H1 (cell line): ENCODE measurements at regions not wholly inside any gene's neighbourhood (a gene's known extent, or its start where the extent isn't known, plus 50 kb on each side); places are given as distances from the start of the nearest gene placed in this dataset.

Experiments used
- CTCF ChIA-PET: fragments of 300-600 bp; sonication (Branson Sonifier 250); formaldehyde crosslinking; loops from one replicate; lab custom pipeline; 2021; ENCODE audit not compliant: partially characterized antibody; lab: Charles Lee
- POLR2A ChIA-PET: fragments of 300-600 bp; sonication (Branson Sonifier 250); formaldehyde crosslinking; loops from one replicate; lab custom pipeline; 2021; ENCODE audit warnings: inconsistent platforms; ENCODE audit not compliant: partially characterized antibody; lab: Charles Lee
- DNase-seq, 2 experiments: peaks; one replicate each; pipeline versions ENCODE4 v3.0.0 to v3.0.0-alpha.2; 2010 to 2022; ENCODE audit warnings: low spot score in 2 of 2, low read depth in 1 of 2, mixed read lengths in 1 of 2
- FAIRE-seq: peaks from 2 replicates; lab custom pipeline; 2011; peaks lifted over from hg19 to GRCh38; lab: Jason Lieb, UNC
- H2AFZ ChIP-seq: 2 replicates; pipeline ENCODE4 v1.8.1; 2012; ENCODE audit warnings: low read length, inconsistent platforms
- H2AK5ac ChIP-seq: 2 replicates; pipeline ENCODE4 v1.6.1; 2013; ENCODE audit warnings: low read depth, low read length
- H2BK120ac ChIP-seq: replicated peaks from 2 replicates; pipeline ENCODE3; 2013; ENCODE audit warnings: low read depth, low read length, inconsistent platforms
- H2BK12ac ChIP-seq: 2 replicates; pipeline ENCODE4 v1.6.1; 2013; ENCODE audit warnings: low read depth, low read length
- H2BK15ac ChIP-seq: 2 replicates; pipeline ENCODE4 v1.6.1; 2013; ENCODE audit warnings: low read length
- H2BK20ac ChIP-seq: 2 replicates; pipeline ENCODE4 v1.6.1; 2013; ENCODE audit warnings: low read length
- H2BK5ac ChIP-seq: 2 replicates; pipeline ENCODE4 v1.6.1; 2013; ENCODE audit warnings: low read depth, low read length
- H3K14ac ChIP-seq: 2 replicates; pipeline ENCODE4 v1.6.1; 2013; ENCODE audit warnings: inconsistent platforms; ENCODE audit not compliant: insufficient read length
- H3K18ac ChIP-seq: 2 replicates; pipeline ENCODE4 v1.6.1; 2013; ENCODE audit warnings: low read length; ENCODE audit errors: extremely low read depth
- H3K23ac ChIP-seq: 2 replicates; pipeline ENCODE4 v1.6.1; 2013; ENCODE audit warnings: inconsistent platforms; ENCODE audit not compliant: insufficient read length
- H3K23me2 ChIP-seq: 2 replicates; pipeline ENCODE4 v1.6.1; 2013; ENCODE audit warnings: low read depth, low read length
- H3K27ac ChIP-seq: 2 replicates; pipeline ENCODE4 v1.6.1; 2011; ENCODE audit warnings: low read depth, low read length, inconsistent platforms
- H3K27me3 ChIP-seq, 4 experiments: replicated peaks in 1 of 4; 1 replicate in 1 of 4; 2 replicates in 3 of 4; pipeline versions ENCODE4 v1.6.1 to v1.8.1; 2011 to 2013; ENCODE audit warnings: low read length in 3 of 4, mild to moderate bottlenecking in 3 of 4, inconsistent platforms in 2 of 4, mixed read lengths in 2 of 4, moderate library complexity in 1 of 4; ENCODE audit not compliant: control insufficient read depth in 3 of 4, insufficient read depth in 3 of 4; ENCODE audit errors: extremely low read depth in 1 of 4
- H3K36me3 ChIP-seq, 4 experiments: 2 replicates each; pipeline versions ENCODE4 v1.6.1 to v1.8.1; 2011 to 2013; ENCODE audit warnings: mild to moderate bottlenecking in 4 of 4, low read length in 3 of 4, moderate library complexity in 2 of 4, control low read depth in 1 of 4, inconsistent platforms in 1 of 4; ENCODE audit not compliant: insufficient read depth in 4 of 4, control insufficient read depth in 2 of 4
- H3K4ac ChIP-seq: replicated peaks from 2 replicates; pipeline ENCODE3; 2013; ENCODE audit warnings: low read length, low read depth, mixed read lengths, inconsistent platforms; ENCODE audit not compliant: insufficient read length
- H3K4me1 ChIP-seq, 4 experiments: replicated peaks in 1 of 4; 1 replicate in 1 of 4; 2 replicates in 3 of 4; pipeline versions ENCODE4 v1.6.1 to v1.8.1; 2011 to 2013; ENCODE audit warnings: low read length in 3 of 4, inconsistent platforms in 2 of 4, mixed read lengths in 1 of 4; ENCODE audit not compliant: insufficient read depth in 4 of 4, control insufficient read depth in 3 of 4
- H3K4me2 ChIP-seq, 2 experiments: 2 replicates each; pipeline versions ENCODE4 v1.6.1 to v1.8.1; 2011 to 2013; ENCODE audit warnings: low read depth in 2 of 2, low read length in 2 of 2, control low read depth in 1 of 2, inconsistent platforms in 1 of 2, mild to moderate bottlenecking in 1 of 2; ENCODE audit not compliant: insufficient read depth in 1 of 2
- H3K4me3 ChIP-seq, 4 experiments: fragments of 200-600, 300-600 bp in 1 of 4; sonication (generic), shearing (Covaris generic), sonication (Bioruptor Twin) in 1 of 4; 2 replicates each; pipeline versions ENCODE4 v1.5.1 to v1.8.1; 2011 to 2016; ENCODE audit warnings: low read length in 4 of 4, low read depth in 3 of 4, control low read depth in 2 of 4, inconsistent platforms in 2 of 4, mild to moderate bottlenecking in 2 of 4, mixed read lengths in 1 of 4, moderate library complexity in 1 of 4; ENCODE audit not compliant: insufficient read depth in 2 of 4; ENCODE audit errors: extremely low read depth in 1 of 4
- H3K56ac ChIP-seq: replicated peaks from 2 replicates; pipeline ENCODE3; 2013; ENCODE audit warnings: low read depth, mild to moderate bottlenecking, mixed read lengths, low read length, inconsistent platforms; ENCODE audit not compliant: insufficient read length
- H3K79me1 ChIP-seq: 2 replicates; pipeline ENCODE4 v1.6.1; 2013; ENCODE audit warnings: low read depth, low read length, control low read depth
- H3K79me2 ChIP-seq, 2 experiments: 2 replicates each; pipeline versions ENCODE4 v1.6.1 to v1.8.1; 2012 to 2013; ENCODE audit warnings: low read length in 2 of 2, mild to moderate bottlenecking in 2 of 2, inconsistent platforms in 1 of 2; ENCODE audit not compliant: insufficient read depth in 2 of 2, control insufficient read depth in 1 of 2
- H3K9ac ChIP-seq, 4 experiments: replicated peaks in 1 of 4; 1 replicate in 1 of 4; 2 replicates in 3 of 4; pipeline versions ENCODE4 v1.6.1 to v1.8.1; 2011 to 2013; ENCODE audit warnings: low read depth in 3 of 4, low read length in 3 of 4, control low read depth in 2 of 4, mild to moderate bottlenecking in 2 of 4, moderate library complexity in 2 of 4, inconsistent platforms in 1 of 4; ENCODE audit errors: extremely low read depth in 1 of 4
- H3K9me3 ChIP-seq, 2 experiments: 2 replicates each; pipeline versions ENCODE4 v1.6.1 to v1.8.1; 2012 to 2013; ENCODE audit warnings: mild to moderate bottlenecking in 2 of 2, moderate library complexity in 2 of 2, control low read depth in 1 of 2, inconsistent platforms in 1 of 2, low read depth in 1 of 2, low read length in 1 of 2, mixed read lengths in 1 of 2; ENCODE audit not compliant: insufficient read depth in 2 of 2
- H4K20me1 ChIP-seq, 2 experiments: replicated peaks in 1 of 2; 2 replicates each; pipeline versions ENCODE3 to v1.8.1; 2011 to 2013; ENCODE audit warnings: inconsistent platforms in 2 of 2, low read length in 2 of 2, mild to moderate bottlenecking in 1 of 2; ENCODE audit not compliant: insufficient read depth in 2 of 2, control insufficient read depth in 1 of 2
- H4K5ac ChIP-seq: 2 replicates; pipeline ENCODE4 v1.6.1; 2013; ENCODE audit warnings: low read length, low read depth, mixed read lengths, inconsistent platforms; ENCODE audit not compliant: insufficient read length
- H4K8ac ChIP-seq: 2 replicates; pipeline ENCODE4 v1.8.0; 2013; ENCODE audit warnings: mild to moderate bottlenecking, moderate library complexity, low read length, inconsistent platforms; ENCODE audit not compliant: insufficient read depth; ENCODE audit errors: extremely low read depth
- H4K91ac ChIP-seq: replicated peaks from 2 replicates; pipeline ENCODE3; 2013; ENCODE audit warnings: low read length, mixed read lengths, inconsistent platforms; ENCODE audit not compliant: insufficient read length
- BACH1 ChIP-seq: IDR thresholded peaks from 2 replicates; pipeline ENCODE4 v1.6.1; 2012; ENCODE audit warnings: low read length, improper control_type of control experiment
- CTBP2 ChIP-seq: IDR thresholded peaks from 2 replicates; pipeline ENCODE4 v1.7.0; 2011; ENCODE audit warnings: borderline replicate concordance, mild to moderate bottlenecking, moderate library complexity, mixed read lengths, low read length; ENCODE audit not compliant: insufficient read depth, insufficient read length
- EP300 ChIP-seq, 2 experiments: IDR thresholded peaks; 1 replicate in 1 of 2; 2 replicates in 1 of 2; pipeline ENCODE4 v1.6.1; 2011 to 2012; ENCODE audit warnings: low read depth in 2 of 2, low read length in 2 of 2, mild to moderate bottlenecking in 2 of 2, borderline replicate concordance in 1 of 2, inconsistent platforms in 1 of 2, moderate library complexity in 1 of 2
- FOSL1 ChIP-seq: IDR thresholded peaks from 2 replicates; pipeline ENCODE4 v1.6.1; 2011; ENCODE audit warnings: mild to moderate bottlenecking, low read depth, low read length, moderate library complexity; ENCODE audit not compliant: insufficient read depth
- RAD21 ChIP-seq, 2 experiments: IDR thresholded peaks in 1 of 2; conservative IDR thresholded peaks in 1 of 2; 2 replicates each; pipeline ENCODE4 v1.6.1; 2011; ENCODE audit warnings: low read depth in 2 of 2, low read length in 2 of 2, improper control_type of control experiment in 1 of 2, inconsistent platforms in 1 of 2, mild to moderate bottlenecking in 1 of 2, moderate library complexity in 1 of 2
- SIRT6 ChIP-seq: IDR thresholded peaks from one replicate; pipeline ENCODE4 v1.7.1; 2012; ENCODE audit warnings: low read length, inconsistent platforms
- SP2 ChIP-seq: IDR thresholded peaks from 2 replicates; pipeline ENCODE4 v1.6.1; 2012; ENCODE audit warnings: mild to moderate bottlenecking, low read length, inconsistent platforms
- SUZ12 ChIP-seq: fragments of 200-600 bp; sonication (generic); IDR thresholded peaks from 2 replicates; pipeline ENCODE4 v1.6.1; 2012; ENCODE audit warnings: mild to moderate bottlenecking, inconsistent platforms, low read length, moderate library complexity, mixed read lengths
- YY1 ChIP-seq: IDR thresholded peaks from 2 replicates; pipeline ENCODE4 v1.6.1; 2011; ENCODE audit warnings: low read depth, mild to moderate bottlenecking, low read length
- TF ChIP-seq, protein P1 (sequence below): IDR thresholded peaks from 2 replicates; pipeline ENCODE4 v1.6.1; 2012; ENCODE audit warnings: low read length, inconsistent platforms
- TF ChIP-seq, protein P2 (sequence below): IDR thresholded peaks from 2 replicates; pipeline ENCODE4 v1.6.1; 2011; ENCODE audit warnings: low read length, improper control_type of control experiment

DNA sequence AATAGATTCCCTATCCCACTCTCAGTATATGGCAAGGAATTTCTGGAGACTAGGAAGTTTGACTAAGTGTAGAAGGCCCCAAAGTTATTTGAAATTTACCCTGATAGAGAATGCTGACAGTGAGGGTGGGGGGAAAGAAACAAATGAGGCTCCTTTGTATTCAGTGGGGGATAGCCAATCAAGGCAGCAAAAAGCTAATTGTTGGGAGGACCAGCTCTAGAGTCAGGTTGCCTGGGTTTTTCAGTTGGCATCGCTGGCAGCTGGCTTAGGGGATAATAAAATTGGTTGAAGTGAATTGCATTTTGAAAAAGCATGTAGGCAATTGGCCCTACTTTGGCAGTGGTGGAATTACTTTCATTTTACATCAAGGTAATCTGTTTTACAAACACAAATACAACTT, 79.4 kb upstream of the STAM2 start (continued):
- no peak for TF ChIP-seq SP2

DNA sequence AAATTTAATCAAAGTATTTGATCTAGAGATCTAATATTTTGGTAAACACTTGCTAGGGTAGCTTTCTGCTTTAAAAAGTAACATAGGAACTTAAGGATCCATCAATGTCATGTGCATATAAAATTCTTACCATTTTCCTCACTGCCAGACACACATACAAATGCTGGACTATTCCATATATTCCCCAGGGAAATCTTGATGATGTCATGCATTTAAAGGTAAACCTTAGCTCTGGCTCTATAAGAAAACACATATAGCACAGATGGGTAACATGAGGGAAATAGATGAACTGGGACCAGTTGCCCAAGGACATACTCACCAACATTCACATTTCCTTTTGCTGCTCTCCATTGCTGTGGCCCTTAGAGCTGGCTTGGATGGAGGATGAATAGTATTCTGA, 79.1 kb upstream of the FMNL2 start:
- H3K9me3 ChIP-seq = peaks cover 0 to 2% of the 10 kb centered on the region in 2 experiments; a peak in 1 of 4 replicates
- no peak overlapping the region for H3K18ac ChIP-seq
- H3K4me2 ChIP-seq = no peak overlapping the region
- no peak overlapping the region for H2AK5ac ChIP-seq
- H2BK20ac ChIP-seq = no peak overlapping the region
- ChIA-PET CTCF (no interaction called here), POLR2A (no interaction called here)
- no peak overlapping the region for H4K5ac ChIP-seq
- no peak overlapping the region for H2BK120ac ChIP-seq
- H3K79me2 ChIP-seq = no peaks in the 10 kb centered on the region
- no peak overlapping the region for H3K14ac ChIP-seq
- FAIRE-seq (no peak), DNase-seq (no peak)
- no peaks in the 10 kb centered on the region for H3K36me3 ChIP-seq
- H3K9ac ChIP-seq = no peak overlapping the region
- no peaks in the 10 kb centered on the region for H3K4me1 ChIP-seq
- H4K8ac ChIP-seq = no peak overlapping the region
- no peaks in the 10 kb centered on the region for H3K79me1 ChIP-seq
- no peak overlapping the region for H3K4me3 ChIP-seq
- H3K27me3 ChIP-seq = no peaks in the 10 kb centered on the region
- no peaks in the 10 kb centered on the region for H4K20me1 ChIP-seq
- no peak overlapping the region for H3K27ac ChIP-seq
- no peak overlapping the region for H3K56ac ChIP-seq
- H2AFZ ChIP-seq = no peak overlapping the region
- no peak overlapping the region for H3K23ac ChIP-seq
- H3K4ac ChIP-seq = no peak overlapping the region
- no peak overlapping the region for H2BK5ac ChIP-seq
- no peak overlapping the region for H2BK15ac ChIP-seq
- H2BK12ac ChIP-seq = no peak overlapping the region
- no peaks in the 10 kb centered on the region for H3K23me2 ChIP-seq
- no peak overlapping the region for H4K91ac ChIP-seq
- no peak for TF ChIP-seq BACH1
- TF ChIP-seq RAD21 (IDR thresholded peaks at IDR 0.05 in 1 of 2, conservative IDR thresholded peaks at IDR 0.05 in 1 of 2; ENCODE audit: low read depth in 2 of 2, low read length in 2 of 2) = no peak
- TF ChIP-seq, protein P1, sequence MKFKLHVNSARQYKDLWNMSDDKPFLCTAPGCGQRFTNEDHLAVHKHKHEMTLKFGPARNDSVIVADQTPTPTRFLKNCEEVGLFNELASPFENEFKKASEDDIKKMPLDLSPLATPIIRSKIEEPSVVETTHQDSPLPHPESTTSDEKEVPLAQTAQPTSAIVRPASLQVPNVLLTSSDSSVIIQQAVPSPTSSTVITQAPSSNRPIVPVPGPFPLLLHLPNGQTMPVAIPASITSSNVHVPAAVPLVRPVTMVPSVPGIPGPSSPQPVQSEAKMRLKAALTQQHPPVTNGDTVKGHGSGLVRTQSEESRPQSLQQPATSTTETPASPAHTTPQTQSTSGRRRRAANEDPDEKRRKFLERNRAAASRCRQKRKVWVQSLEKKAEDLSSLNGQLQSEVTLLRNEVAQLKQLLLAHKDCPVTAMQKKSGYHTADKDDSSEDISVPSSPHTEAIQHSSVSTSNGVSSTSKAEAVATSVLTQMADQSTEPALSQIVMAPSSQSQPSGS = no peak
- TF ChIP-seq SIRT6 = no peak
- TF ChIP-seq FOSL1 = no peak
- TF ChIP-seq, protein P2, sequence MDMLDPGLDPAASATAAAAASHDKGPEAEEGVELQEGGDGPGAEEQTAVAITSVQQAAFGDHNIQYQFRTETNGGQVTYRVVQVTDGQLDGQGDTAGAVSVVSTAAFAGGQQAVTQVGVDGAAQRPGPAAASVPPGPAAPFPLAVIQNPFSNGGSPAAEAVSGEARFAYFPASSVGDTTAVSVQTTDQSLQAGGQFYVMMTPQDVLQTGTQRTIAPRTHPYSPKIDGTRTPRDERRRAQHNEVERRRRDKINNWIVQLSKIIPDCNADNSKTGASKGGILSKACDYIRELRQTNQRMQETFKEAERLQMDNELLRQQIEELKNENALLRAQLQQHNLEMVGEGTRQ = no peak
- no peak for TF ChIP-seq CTBP2
- TF ChIP-seq YY1 = no peak
- TF ChIP-seq EP300 (IDR thresholded peaks at IDR 0.05; ENCODE audit: borderline replicate concordance in 1 of 2, low read depth in 2 of 2, low read length in 2 of 2) = no peak
- no peak for TF ChIP-seq SUZ12
